OCI-LY7 (cell line): ENCODE measurements at regions not wholly inside any gene's neighbourhood (a gene's known extent, or its start where the extent isn't known, plus 50 kb on each side); places are given as distances from the start of the nearest gene placed in this dataset.

Source experiments
- BruUV-seq: library from RNA; stranded (reverse); fragments of 400-500 nt; replicated peaks from 2 replicates; lab custom pipeline; 2021; lab: Mats Ljungman, UMichigan
- CTCF ChIA-PET: fragments of 300-600 bp; sonication (Branson Sonifier 250); formaldehyde crosslinking; loops from one replicate; lab custom pipeline; 2022; ENCODE audit warnings: antibody characterized with exemption; ENCODE audit not compliant: unreplicated experiment; lab: Charles Lee
- POLR2A ChIA-PET: fragments of 300-600 bp; sonication (Branson Sonifier 250); formaldehyde crosslinking; loops from one replicate; lab custom pipeline; 2022; ENCODE audit warnings: antibody characterized with exemption; lab: Charles Lee
- DNase-seq: peaks from one replicate; pipeline ENCODE4 v3.0.0-alpha.2; 2015; ENCODE audit warnings: low spot score
- H2AFZ ChIP-seq: fragments of 200-600 bp; sonication (generic), shearing (Covaris generic); 2 replicates; pipeline ENCODE4 v1.6.1; 2014; ENCODE audit warnings: mild to moderate bottlenecking, antibody characterized with exemption, low read length, moderate library complexity
- H3K27ac ChIP-seq: fragments of 200-600 bp; sonication (generic); 2 replicates; pipeline ENCODE4 v1.5.1; 2014; ENCODE audit warnings: mixed run types, low read depth, mild to moderate bottlenecking, moderate library complexity, low read length, inconsistent platforms; ENCODE audit not compliant: poor library complexity, severe bottlenecking
- H3K36me3 ChIP-seq: fragments of 200-600 bp; sonication (generic); 2 replicates; pipeline ENCODE4 v1.6.1; 2014; ENCODE audit warnings: mild to moderate bottlenecking, antibody characterized with exemption, low read length, moderate library complexity, mixed read lengths; ENCODE audit not compliant: insufficient read depth
- H3K4me1 ChIP-seq: fragments of 200-600 bp; sonication (generic); 2 replicates; pipeline ENCODE4 v1.5.1; 2014; ENCODE audit warnings: mild to moderate bottlenecking, low read length; ENCODE audit not compliant: insufficient read depth, poor library complexity, severe bottlenecking
- H3K4me2 ChIP-seq: fragments of 200-600 bp; sonication (generic); 2 replicates; pipeline ENCODE4 v1.6.1; 2014; ENCODE audit warnings: mild to moderate bottlenecking, low read length
- H3K4me3 ChIP-seq: fragments of 200-600 bp; sonication (generic); 2 replicates; pipeline ENCODE4 v1.5.1; 2014; ENCODE audit warnings: mild to moderate bottlenecking, low read depth, low read length; ENCODE audit not compliant: poor library complexity, severe bottlenecking
- H3K79me2 ChIP-seq: fragments of 200-600 bp; sonication (generic); 2 replicates; pipeline ENCODE4 v1.6.1; 2016; ENCODE audit warnings: low read depth, mild to moderate bottlenecking, low read length, moderate library complexity, mixed read lengths; ENCODE audit not compliant: insufficient read depth
- H3K9me2 ChIP-seq: fragments of 200-600 bp; sonication (generic); 2 replicates; pipeline ENCODE4 v1.6.1; 2016; ENCODE audit warnings: mild to moderate bottlenecking, low read length, mixed read lengths; ENCODE audit not compliant: insufficient read depth
- H3K9me3 ChIP-seq: fragments of 200-600 bp; sonication (generic); 2 replicates; pipeline ENCODE4 v1.6.1; 2014; ENCODE audit warnings: mild to moderate bottlenecking, mixed run types, low read length, mixed read lengths
- H4K20me1 ChIP-seq: fragments of 200-600 bp; sonication (generic); 2 replicates; pipeline ENCODE4 v1.6.1; 2014; ENCODE audit warnings: mild to moderate bottlenecking, antibody characterized with exemption, low read length, moderate library complexity, mixed read lengths; ENCODE audit not compliant: insufficient read depth
- EZH2phosphoT487 ChIP-seq: fragments of 200-600 bp; sonication (generic); IDR thresholded peaks from 2 replicates; pipeline ENCODE4 v1.6.1; 2018; ENCODE audit warnings: low read depth, borderline replicate concordance, mild to moderate bottlenecking, mixed run types, antibody characterized with exemption, low read length, moderate library complexity, mixed read lengths
- intact Hi-C: fragments of 100-400 bp; cut with micrococcal nuclease; formaldehyde crosslinking; loops from one replicate; pipeline ENCODE4 v1.10.0; 2022; ENCODE audit not compliant: unreplicated experiment
- TF ChIP-seq, protein P1 (sequence below): fragments of 200-600 bp; sonication (generic); conservative IDR thresholded peaks from 2 replicates; pipeline ENCODE4 v1.5.1; 2014; ENCODE audit warnings: mild to moderate bottlenecking, antibody characterized with exemption, low read length, moderate library complexity, mixed read lengths

DNA sequence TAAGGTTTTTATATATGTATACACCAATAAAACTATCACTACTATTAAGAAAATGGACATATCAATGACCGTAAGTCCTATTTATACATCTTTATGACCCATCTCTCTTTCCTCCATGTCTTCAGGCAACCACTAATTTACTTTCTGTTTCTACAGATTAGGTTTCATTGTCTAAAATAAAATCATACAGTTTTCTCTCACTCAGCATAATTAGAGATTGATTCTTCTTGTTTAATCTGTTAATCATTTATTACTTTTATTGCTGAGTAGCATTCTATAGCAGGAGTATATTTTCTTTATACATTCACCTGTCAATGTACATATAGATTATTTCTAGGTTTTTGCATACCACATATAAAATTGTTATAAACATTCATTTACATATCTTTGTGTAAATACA, 388.0 kb downstream of the RFPL4B start:
- CTCF ChIA-PET, result no interaction called here
- H4K20me1 ChIP-seq, result no peaks in the 10 kb centered on the region

DNA sequence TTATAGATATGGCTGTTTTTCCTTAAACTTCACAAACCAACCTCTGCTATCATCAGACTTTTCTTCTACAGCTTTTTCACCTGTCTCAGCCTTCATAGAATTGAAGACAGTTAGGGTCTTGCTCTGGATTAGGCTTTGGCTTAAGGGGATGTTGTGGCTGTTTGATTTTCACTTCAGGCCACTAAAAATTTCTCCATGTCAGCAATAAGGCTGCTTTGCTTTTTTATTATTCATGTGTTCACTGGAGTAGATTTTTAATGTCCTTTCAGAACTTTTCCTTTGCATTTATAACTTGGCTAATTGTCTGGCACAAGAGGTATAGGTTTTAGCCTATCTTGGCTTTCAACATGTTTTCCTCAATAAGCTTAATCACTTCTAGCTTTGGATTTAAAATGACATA, 392.6 kb downstream of the RFPL4B start:
- Histone ChIP-seq H4K20me1 (no peaks in the 10 kb centered on the region), H3K79me2 (no peaks in the 10 kb centered on the region), H3K4me1 (no peaks in the 10 kb centered on the region), H3K27ac (no peak overlapping the region), H3K4me2 (no peak overlapping the region), H3K9me3 (no peaks in the 10 kb centered on the region), H2AFZ (no peak overlapping the region), H3K9me2 (no peaks in the 10 kb centered on the region; the same call in 1 of the 2 replicates), H3K36me3 (no peaks in the 10 kb centered on the region), H3K4me3 (no peak overlapping the region)
- intact Hi-C loops, result no loop called here
- DNase-seq, result no peak
- no TSS peak for BruUV-seq
- no peak for TF ChIP-seq EZH2phosphoT487
- TF ChIP-seq, protein P1, sequence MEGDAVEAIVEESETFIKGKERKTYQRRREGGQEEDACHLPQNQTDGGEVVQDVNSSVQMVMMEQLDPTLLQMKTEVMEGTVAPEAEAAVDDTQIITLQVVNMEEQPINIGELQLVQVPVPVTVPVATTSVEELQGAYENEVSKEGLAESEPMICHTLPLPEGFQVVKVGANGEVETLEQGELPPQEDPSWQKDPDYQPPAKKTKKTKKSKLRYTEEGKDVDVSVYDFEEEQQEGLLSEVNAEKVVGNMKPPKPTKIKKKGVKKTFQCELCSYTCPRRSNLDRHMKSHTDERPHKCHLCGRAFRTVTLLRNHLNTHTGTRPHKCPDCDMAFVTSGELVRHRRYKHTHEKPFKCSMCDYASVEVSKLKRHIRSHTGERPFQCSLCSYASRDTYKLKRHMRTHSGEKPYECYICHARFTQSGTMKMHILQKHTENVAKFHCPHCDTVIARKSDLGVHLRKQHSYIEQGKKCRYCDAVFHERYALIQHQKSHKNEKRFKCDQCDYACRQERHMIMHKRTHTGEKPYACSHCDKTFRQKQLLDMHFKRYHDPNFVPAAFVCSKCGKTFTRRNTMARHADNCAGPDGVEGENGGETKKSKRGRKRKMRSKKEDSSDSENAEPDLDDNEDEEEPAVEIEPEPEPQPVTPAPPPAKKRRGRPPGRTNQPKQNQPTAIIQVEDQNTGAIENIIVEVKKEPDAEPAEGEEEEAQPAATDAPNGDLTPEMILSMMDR, result no peak
- POLR2A ChIA-PET, result interaction anchor here (0.5 kb wide), 1 partner anchor 1491 kb away, joined by 3 read pairs; no protein-coding TSS in a partner anchor
- CTCF ChIA-PET, result no interaction called here

More for the DNA sequence above, 388.0 kb downstream of the RFPL4B start:
- Histone ChIP-seq H3K9me2 (no peaks in the 10 kb centered on the region), H2AFZ (no peak overlapping the region), H3K36me3 (no peaks in the 10 kb centered on the region), H3K4me1 (no peaks in the 10 kb centered on the region), H3K4me2 (no peak overlapping the region), H3K79me2 (no peaks in the 10 kb centered on the region), H3K27ac (no peak overlapping the region), H3K4me3 (no peak overlapping the region), H3K9me3 (no peaks in the 10 kb centered on the region)
- no peak for DNase-seq
- TF ChIP-seq, protein P1, result no peak
- no peak for TF ChIP-seq EZH2phosphoT487
- intact Hi-C loops, result no loop called here
- no TSS peak for BruUV-seq
- POLR2A ChIA-PET, result interaction anchor here (0.6 kb wide), 1 partner anchor 80 kb away, joined by 3 read pairs; no protein-coding TSS in a partner anchor

DNA sequence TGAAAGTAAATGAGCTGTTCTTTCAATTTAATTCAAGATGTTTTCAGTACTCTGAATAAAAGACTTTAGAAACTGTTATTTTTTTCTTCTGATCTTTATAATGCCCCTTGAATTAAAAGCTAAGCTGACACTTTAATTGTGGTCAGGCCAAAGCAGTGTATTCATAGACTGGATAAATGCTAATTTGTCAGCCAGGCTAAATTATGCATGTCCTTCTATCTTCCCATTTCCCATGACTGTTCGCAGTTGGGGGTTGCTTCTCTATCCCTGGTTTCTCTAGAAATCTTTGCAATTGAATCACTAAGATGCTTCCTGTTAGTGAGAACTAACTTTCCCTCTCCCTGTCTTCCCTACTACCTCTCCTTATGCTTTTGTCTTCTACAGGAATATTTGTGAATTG, 396.2 kb downstream of the RFPL4B start:
- H3K9me2 ChIP-seq, result no peaks in the 10 kb centered on the region; the same call in 1 of the 2 replicates
- BruUV-seq, result no TSS peak
- H3K9me3 ChIP-seq, result no peaks in the 10 kb centered on the region
- H3K27ac ChIP-seq, result no peak overlapping the region
- POLR2A ChIA-PET, result interaction anchor here (0.7 kb wide), 1 partner anchor 8 kb away, joined by 3 read pairs; no protein-coding TSS in a partner anchor
- CTCF ChIA-PET, result no interaction called here
- intact Hi-C loops, result no loop called here
- no peak overlapping the region for H3K4me2 ChIP-seq
- no peaks in the 10 kb centered on the region for H3K79me2 ChIP-seq
- no peaks in the 10 kb centered on the region for H4K20me1 ChIP-seq
- H2AFZ ChIP-seq, result no peak overlapping the region
- H3K36me3 ChIP-seq, result no peaks in the 10 kb centered on the region
- H3K4me1 ChIP-seq, result no peaks in the 10 kb centered on the region
- DNase-seq, result no peak
- TF ChIP-seq, protein P1, result no peak
- no peak for TF ChIP-seq EZH2phosphoT487
- H3K4me3 ChIP-seq, result no peak overlapping the region
